Left lung (tissue), 4 donors: ENCODE measurements at regions not wholly inside any gene's neighbourhood (a gene's known extent, or its start where the extent isn't known, plus 50 kb on each side); places are given as distances from the start of the nearest gene placed in this dataset.

Source experiments
- ATAC-seq: fragments of 200-7000 bp; cut with Tn5 transposase; one replicate; pipeline ENCODE4 v1.9.1; 2020; ENCODE audit warnings: moderate library complexity
- DNase-seq, 4 donors: peaks; one replicate each; pipeline ENCODE4 v3.0.0-alpha.2; 2013 to 2020
- H3K27ac ChIP-seq, 2 donors: fragments of 200-600 bp; sonication (generic) in 1 of 2; one replicate each; pipeline versions ENCODE4 v1.5.0 to v1.8.0; 2020 to 2021
- H3K27me3 ChIP-seq, 2 donors: fragments of 200-600 bp; sonication (generic) in 1 of 2; one replicate each; pipeline versions ENCODE4 v1.5.0 to v1.8.0; 2020 to 2021
- H3K36me3 ChIP-seq, 2 donors: fragments of 200-600 bp; sonication (generic) in 1 of 2; one replicate each; pipeline versions ENCODE4 v1.5.0 to v1.8.0; 2020 to 2021
- H3K4me1 ChIP-seq, 2 donors: fragments of 200-600 bp; one replicate each; pipeline ENCODE4 v1.8.0; 2021
- H3K4me3 ChIP-seq, 2 donors: fragments of 200-600 bp; sonication (generic) in 1 of 2; one replicate each; pipeline versions ENCODE4 v1.5.0 to v1.8.0; 2020 to 2021; ENCODE audit warnings: mild to moderate bottlenecking in 1 of 2
- H3K9me3 ChIP-seq, 2 donors: fragments of 200-600 bp; sonication (generic) in 1 of 2; one replicate each; pipeline versions ENCODE4 v1.5.0 to v1.8.0; 2020 to 2021
- CTCF ChIP-seq, 2 donors: fragments of 200-600 bp; sonication (generic) in 1 of 2; IDR thresholded peaks; one replicate each; pipeline versions ENCODE4 v1.5.0 to v1.8.0; 2021; ENCODE audit warnings: antibody characterized with exemption in 2 of 2
- intact Hi-C, 2 donors: fragments of 100-400 bp; cut with DNase I; formaldehyde crosslinking; loops; one replicate each; pipeline versions ENCODE4 v1.11.2 to v1.14.2; 2022
- donor health status: DM: no; HTN: yes; CAD: no.
- donor health status: DM: no; HTN: no; CAD: no.

GRCh38 chrX:13397878-13398818 is 78.3 kb upstream of the ATXN3L start:
- DNase-seq = peak in 2 of 4 donors; percentile 10 to 50
- H3K4me3 ChIP-seq = no peak overlapping the region
- H3K27me3 ChIP-seq = no peaks in the 10 kb centered on the region
- peak; percentile 96 for ATAC-seq
- H3K9me3 ChIP-seq = no peaks in the 10 kb centered on the region
- TF ChIP-seq CTCF (IDR thresholded peaks at IDR 0.05) = no peak
- intact Hi-C loops = no loop called here
- peak overlapping the region; percentile 18 to 29 for H3K27ac ChIP-seq
- H3K4me1 ChIP-seq = no peaks in the 10 kb centered on the region
- no peaks in the 10 kb centered on the region for H3K36me3 ChIP-seq

- no peaks in the 10 kb centered on the region for H3K4me1 ChIP-seq
- no peak for TF ChIP-seq CTCF (IDR thresholded peaks at IDR 0.05)
- H3K4me3 ChIP-seq = no peak overlapping the region
- ATAC-seq = no peak
- no peak for DNase-seq
- intact Hi-C loops = no loop called here
- no peaks in the 10 kb centered on the region for H3K9me3 ChIP-seq
- no peaks in the 10 kb centered on the region for H3K36me3 ChIP-seq
- H3K27ac ChIP-seq = no peak overlapping the region
- no peaks in the 10 kb centered on the region for H3K27me3 ChIP-seq
Measured at GRCh38 chrX:13396924-13397323, 77.1 kb upstream of the ATXN3L start.

- DNase-seq (no peak), ATAC-seq (no peak)
- Histone ChIP-seq H3K27ac (no peak overlapping the region), H3K4me1 (no peaks in the 10 kb centered on the region), H3K9me3 (no peaks in the 10 kb centered on the region), H3K4me3 (no peak overlapping the region), H3K27me3 (no peaks in the 10 kb centered on the region), H3K36me3 (no peaks in the 10 kb centered on the region)
- no peak for TF ChIP-seq CTCF (IDR thresholded peaks at IDR 0.05)
- intact Hi-C loops = no loop called here
Measured at GRCh38 chrX:13389501-13389900, 69.6 kb upstream of the ATXN3L start.

GRCh38 chrX:13387666-13388494 is 68.0 kb upstream of the ATXN3L start:
- DNase-seq = no peak
- Histone ChIP-seq H3K4me3 (no peak overlapping the region), H3K9me3 (no peaks in the 10 kb centered on the region), H3K36me3 (no peaks in the 10 kb centered on the region), H3K27me3 (no peaks in the 10 kb centered on the region), H3K27ac (no peak overlapping the region), H3K4me1 (no peaks in the 10 kb centered on the region)
- intact Hi-C loops = no loop called here
- TF ChIP-seq CTCF (IDR thresholded peaks at IDR 0.05) = no peak
- ATAC-seq = peak; percentile 69

GRCh38 chrX:13386636-13387035 is 66.8 kb upstream of the ATXN3L start:
- DNase-seq = no peak
- intact Hi-C loops = no loop called here
- H3K4me1 ChIP-seq = no peaks in the 10 kb centered on the region
- no peak for TF ChIP-seq CTCF (IDR thresholded peaks at IDR 0.05)
- H3K36me3 ChIP-seq = no peaks in the 10 kb centered on the region
- H3K27ac ChIP-seq = no peak overlapping the region
- ATAC-seq = no peak
- H3K4me3 ChIP-seq = no peak overlapping the region
- no peaks in the 10 kb centered on the region for H3K9me3 ChIP-seq
- H3K27me3 ChIP-seq = no peaks in the 10 kb centered on the region
